KBM-7 (cell line): ENCODE measurements at regions not wholly inside any gene's neighbourhood (a gene's known extent, or its start where the extent isn't known, plus 50 kb on each side); places are given as distances from the start of the nearest gene placed in this dataset.

Source experiments
- DNase-seq: peaks from one replicate; pipeline ENCODE4 v3.0.0-alpha.2; 2015
- in situ Hi-C: fragments of 300-500 bp; cut with MboI; formaldehyde crosslinking; loops from 2 replicates; pipeline ENCODE4 v1.14.3; 2020; ENCODE audit warnings: low sequenced_read_pairs, low pct_unique_long_range_greater_than_20kb, mixed read lengths

GRCh38 chr2:195392446-195393336 is 264.3 kb upstream of the SLC39A10 start:
- DNase-seq, result no peak
- in situ Hi-C loops, result no loop called here

- in situ Hi-C loops, result no loop called here
- DNase-seq, result no peak
Measured at GRCh38 chr2:195390686-195391321, 266.2 kb upstream of the SLC39A10 start.

- DNase-seq, result no peak
- in situ Hi-C loops, result no loop called here
Measured at GRCh38 chr2:195388028-195388427, 269.0 kb upstream of the SLC39A10 start.

DNA sequence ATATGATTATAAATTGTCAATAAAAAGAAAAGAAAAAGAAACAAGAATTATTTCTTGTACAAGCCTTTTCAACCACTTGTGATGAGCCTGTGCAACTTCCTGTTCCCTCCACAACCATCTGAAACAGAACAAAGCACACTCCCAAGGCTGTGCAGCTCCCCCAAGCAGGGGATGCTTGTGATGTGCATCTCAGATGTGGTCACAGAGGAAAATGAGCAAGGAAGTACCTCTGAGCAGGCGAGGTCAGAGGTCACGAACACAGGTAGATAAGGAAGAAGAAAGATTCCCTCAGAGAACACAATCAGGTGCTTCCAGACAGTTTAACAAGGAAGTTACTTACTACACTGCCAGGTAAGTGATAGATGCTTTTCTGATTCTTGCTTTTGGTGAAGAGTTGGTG is 274.8 kb upstream of the SLC39A10 start:
- in situ Hi-C loops, result no loop called here
- peak; percentile 51 for DNase-seq

GRCh38 chr2:195370167-195370943 is 286.7 kb upstream of the SLC39A10 start:
- in situ Hi-C loops, result no loop called here
- DNase-seq, result no peak

DNA sequence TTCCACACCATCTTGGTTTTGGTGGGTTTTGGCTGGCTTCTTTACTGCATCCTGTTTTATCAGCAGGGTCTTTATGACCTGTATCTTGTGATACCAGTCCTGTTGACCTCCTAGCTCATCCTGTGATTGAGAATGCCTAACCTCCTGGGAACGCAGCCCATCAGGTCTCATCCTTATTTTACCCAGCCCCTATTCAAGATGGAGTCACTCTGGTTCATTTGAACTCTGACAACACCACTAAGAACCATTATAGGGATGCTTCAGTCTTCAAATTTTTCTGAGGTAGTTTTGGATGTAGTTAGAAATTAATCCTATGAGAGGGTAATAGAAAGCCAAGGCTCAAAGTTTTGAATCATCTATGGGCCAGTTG is 287.8 kb upstream of the SLC39A10 start:
- in situ Hi-C loops, result no loop called here
- no peak for DNase-seq

DNA sequence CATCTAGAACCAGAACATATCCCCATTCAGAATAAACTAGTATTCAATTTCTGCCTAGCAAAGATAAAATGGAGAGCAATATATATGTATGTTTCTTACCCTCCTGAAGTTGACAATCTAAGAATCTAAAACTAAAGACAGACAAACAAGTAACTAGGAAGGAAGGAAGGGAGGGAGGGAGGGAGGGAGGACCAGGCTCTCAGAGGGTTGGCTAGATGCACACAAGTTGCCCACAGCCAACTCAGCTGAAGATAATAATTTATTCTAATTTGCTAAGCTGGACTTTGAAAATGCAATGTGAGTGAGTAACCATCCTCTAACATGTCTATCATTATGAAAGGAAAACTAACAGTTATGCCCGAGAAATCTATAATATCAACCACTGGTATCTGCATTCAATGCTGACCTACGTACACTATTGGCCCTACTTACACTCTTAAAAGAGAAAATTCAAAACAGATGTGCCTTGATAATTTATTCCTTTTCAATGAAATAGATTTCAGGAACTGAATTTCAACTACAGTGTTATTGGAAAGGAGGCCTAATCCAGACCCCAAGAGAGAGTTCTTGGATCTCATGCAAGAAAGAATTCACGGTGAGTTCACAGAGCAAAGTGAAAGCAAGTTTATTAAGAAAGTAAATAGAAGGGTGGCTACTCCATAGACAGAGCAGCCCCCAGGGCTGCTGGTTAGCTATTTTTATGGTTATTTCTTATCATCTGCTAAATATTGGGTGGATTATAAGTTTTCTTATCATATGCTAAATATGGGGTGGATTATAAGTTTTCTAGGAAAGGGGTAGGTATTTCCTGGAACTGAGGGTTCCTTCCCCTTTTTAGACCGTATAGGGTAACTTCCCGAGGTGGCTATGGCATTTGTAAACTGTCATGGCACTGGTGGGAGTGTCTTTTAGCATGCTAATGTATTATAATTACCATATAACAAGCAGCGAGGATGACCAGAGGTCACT is 288.5 kb upstream of the SLC39A10 start:
- DNase-seq, result peak; percentile 86
- in situ Hi-C loops, result no loop called here

DNA sequence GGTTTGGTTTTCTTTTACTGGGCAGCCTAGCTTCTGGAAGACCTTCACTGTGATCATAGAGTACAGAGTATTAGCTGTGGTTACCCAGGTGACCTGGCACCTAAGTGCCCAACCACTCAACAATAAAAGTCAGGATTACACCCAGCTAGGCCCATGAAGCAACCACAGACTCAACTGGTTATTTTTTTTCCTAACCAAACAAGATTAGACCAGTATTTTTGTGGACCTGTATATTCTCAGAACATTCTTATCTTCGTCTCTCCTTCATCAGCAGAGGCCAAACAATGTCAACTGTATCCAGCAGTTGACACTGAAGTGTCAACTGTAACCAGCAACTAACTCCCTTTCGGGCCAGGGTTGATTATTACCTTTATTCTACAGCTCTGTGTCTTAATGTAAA is 289.2 kb upstream of the SLC39A10 start:
- no peak for DNase-seq
- in situ Hi-C loops, result no loop called here

GRCh38 chr2:195364015-195364965 is 292.7 kb upstream of the SLC39A10 start:
- in situ Hi-C loops, result no loop called here
- no peak for DNase-seq

GRCh38 chr2:195363496-195363895 is 293.5 kb upstream of the SLC39A10 start:
- in situ Hi-C loops, result no loop called here
- DNase-seq, result no peak

- in situ Hi-C loops, result no loop called here
- no peak for DNase-seq
Measured at GRCh38 chr2:195360242-195360641, 296.8 kb upstream of the SLC39A10 start.

DNA sequence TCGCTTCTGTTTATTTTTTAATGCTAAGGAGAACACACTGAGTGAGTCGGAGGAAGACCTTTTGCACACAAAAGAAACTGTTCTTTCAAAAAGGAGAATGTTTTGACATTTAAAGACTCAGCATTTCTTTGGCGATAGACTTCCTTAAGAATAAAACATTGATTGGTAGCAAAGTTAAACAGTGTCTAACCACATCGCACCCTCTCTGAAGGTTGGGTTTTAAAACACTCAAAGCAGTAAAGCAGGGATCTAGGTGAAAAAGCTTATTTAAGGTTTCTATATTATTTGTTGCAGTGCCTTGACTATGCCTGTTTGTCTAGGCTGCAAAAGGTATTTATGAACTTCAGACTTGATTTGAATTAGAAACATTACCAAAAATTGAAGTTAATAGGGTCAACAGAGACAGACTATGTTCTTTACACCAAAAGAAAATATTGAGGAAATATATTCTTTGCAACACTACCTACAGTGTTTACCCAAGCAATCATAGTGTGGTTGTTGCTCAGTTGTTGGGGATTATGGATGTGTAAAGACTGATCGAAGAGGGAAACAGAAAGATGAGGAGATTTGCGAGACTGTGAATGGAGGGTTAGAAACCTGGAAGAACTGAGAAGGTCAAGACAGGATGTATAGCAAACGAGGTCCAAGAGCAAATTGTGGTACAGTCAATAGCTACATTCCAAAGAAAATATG is 297.8 kb upstream of the SLC39A10 start:
- DNase-seq, result no peak
- in situ Hi-C loops, result no loop called here

DNA sequence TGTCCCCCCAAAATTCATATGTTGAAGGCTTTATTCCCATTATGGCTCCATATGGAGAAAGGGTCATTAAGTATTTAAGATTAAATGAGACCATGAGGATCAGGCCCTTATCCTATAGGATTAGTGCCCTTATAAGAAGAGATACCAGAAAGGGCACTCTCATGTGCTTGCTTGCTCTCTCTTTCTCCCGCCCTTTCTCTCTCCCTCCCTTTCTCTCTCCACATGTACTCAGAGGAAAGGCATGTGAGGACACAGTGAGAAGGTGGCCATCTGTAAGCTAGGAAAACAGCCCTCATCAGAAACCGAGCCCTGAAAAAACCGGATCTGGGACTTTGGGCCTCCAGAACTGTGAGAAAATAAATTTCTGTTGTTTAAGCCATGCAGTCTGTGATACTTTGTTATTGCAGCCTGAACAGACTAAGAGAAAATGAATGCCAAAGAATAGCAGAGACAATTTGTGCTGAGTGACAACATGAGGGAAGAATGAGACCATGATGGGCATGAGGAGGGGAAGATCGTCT is 300.0 kb upstream of the SLC39A10 start:
- DNase-seq, result no peak
- in situ Hi-C loops, result no loop called here

DNA sequence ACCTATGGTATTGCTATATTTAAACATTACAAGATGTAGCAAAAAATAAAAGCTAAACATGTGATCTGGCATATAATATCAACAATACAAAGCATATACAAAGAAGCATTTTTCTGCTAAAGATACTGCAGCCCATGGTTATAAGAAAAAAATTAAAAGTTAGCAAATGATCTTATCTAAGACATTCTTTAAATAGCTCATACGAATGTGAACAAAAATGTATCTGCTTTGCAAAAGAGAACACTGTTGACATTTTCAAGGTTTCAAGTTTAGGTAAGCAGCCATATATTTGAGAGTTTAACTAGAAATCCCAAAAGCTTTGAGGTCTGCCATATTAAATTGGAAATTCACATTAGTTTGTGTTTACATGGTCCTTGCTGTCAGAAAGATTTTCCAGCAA is 301.0 kb upstream of the SLC39A10 start:
- in situ Hi-C loops, result no loop called here
- no peak for DNase-seq

DNA sequence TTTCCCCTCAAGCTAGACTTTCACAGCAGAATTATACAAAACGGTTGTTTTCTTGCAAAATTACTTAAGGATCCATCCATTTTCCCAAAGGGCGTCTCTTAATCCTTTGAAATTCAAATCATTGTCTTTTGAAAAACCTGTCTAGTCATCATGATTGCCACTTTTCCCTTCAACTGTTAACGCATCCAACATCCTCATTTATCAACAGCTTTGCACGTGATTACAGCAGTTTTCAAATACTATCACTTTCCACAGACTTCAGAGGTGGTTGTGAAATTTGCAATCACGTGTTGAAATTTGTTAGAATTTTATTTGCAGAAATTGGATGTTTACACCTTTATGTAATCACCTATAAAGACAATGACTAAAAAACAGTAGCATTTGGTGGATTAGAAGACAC is 304.4 kb upstream of the SLC39A10 start:
- in situ Hi-C loops, result no loop called here
- peak; percentile 68 for DNase-seq

GRCh38 chr2:195343942-195344530 is 313.0 kb upstream of the SLC39A10 start:
- DNase-seq, result no peak

DNA sequence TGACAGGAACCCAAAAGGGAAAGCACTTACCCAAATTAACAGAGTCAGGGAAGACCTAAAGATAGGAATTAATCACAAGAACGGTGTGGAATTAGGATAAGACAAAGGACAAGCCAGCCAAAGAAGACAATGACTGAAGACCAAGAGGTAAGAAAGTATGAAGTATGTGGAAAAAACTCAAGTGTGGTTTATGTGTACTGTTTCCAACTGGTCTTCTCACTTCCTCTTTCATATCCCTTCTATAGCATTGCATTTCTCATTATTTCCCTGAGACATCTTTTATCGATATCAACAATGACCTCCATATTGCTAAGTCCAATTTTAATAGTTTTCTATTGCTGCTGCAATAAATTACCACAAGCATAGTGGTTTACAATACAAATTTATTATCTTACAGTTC is 313.5 kb upstream of the SLC39A10 start:
- peak; percentile 64 for DNase-seq
- in situ Hi-C loops, result loop anchor here (25.0 kb wide), 2 partner anchors 144 to 319 kb away; partner anchors contain the start of gene SLC39A10

More at GRCh38 chr2:195343942-195344530, 313.0 kb upstream of the SLC39A10 start:
- in situ Hi-C loops, result loop anchor here (25.0 kb wide), 2 partner anchors 143 to 318 kb away; partner anchors contain the start of gene SLC39A10
